Activated CD4-positive, CD25-positive, alpha-beta regulatory T cell (primary cell): ENCODE measurements at regions not wholly inside any gene's neighbourhood (a gene's known extent, or its start where the extent isn't known, plus 50 kb on each side); places are given as distances from the start of the nearest gene placed in this dataset.
"Not testable (repeated sequence)": the region's sequence is repeated elsewhere in the genome, so short reads cannot be mapped to it uniquely, and the experiment has no call there.

ENCODE experiments used
- DNase-seq, 4 experiments: peaks; one replicate each; lab custom pipeline; 2025; lab: John Stamatoyannopoulos, UW

DNA sequence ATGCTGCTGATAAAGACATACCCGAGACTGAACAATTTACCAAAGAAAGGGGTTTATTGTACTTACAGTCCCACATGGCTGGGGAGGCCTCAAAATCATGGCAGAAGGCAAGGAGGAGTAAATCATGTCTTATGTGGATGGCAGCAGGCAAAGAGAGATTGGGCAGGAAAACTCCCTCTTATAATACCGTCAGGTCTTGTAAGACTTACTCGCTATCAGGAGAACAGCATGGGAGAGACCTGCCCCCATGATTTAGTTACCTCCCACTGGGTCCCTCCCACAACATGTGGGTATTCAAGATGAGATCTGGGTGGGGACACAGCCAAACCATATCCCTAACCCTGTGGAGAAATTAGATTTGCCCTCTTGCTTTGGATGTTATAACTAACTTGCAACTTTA is 1068.0 kb upstream of the ZEB2 start:
- DNase-seq = no peak

DNA sequence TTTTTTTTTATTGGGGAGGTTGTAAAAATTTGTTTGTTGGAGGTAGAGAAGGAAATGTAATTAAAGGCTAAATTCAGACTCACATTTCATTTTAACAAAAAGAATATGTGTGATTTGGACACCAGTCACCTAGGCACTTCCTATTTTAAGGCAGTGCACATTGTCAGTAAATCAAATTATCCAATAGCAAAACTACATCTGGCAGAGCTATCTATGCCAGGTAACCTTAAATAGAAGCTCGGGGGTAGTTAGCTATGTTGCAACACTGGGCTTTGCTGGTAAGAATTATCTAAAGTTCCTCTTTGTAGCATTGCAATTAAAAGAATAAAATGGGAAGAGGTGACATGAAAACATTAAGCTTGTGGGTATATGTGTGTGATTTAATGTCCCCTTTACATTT is 1064.4 kb upstream of the ZEB2 start:
- no peak for DNase-seq

DNA sequence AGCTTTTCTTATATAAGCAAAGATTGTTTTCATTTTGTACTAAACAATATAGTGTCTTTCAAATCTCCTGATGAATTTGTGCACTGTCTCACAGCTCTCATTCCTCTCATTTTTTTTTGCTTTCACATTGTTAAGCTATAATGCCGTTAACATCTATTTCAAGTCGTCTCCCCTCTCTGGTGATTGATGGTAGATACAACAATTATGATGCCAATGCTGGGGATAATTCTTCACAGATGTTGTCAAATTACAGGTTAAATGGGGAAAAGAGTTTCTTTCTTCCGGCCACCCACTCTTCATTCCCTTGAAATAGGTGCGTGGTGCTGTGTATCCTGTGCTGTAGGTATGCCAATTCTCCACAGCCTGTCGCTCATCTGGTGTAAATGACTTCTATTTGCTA is 1053.7 kb upstream of the ZEB2 start:
- DNase-seq = no peak

DNA sequence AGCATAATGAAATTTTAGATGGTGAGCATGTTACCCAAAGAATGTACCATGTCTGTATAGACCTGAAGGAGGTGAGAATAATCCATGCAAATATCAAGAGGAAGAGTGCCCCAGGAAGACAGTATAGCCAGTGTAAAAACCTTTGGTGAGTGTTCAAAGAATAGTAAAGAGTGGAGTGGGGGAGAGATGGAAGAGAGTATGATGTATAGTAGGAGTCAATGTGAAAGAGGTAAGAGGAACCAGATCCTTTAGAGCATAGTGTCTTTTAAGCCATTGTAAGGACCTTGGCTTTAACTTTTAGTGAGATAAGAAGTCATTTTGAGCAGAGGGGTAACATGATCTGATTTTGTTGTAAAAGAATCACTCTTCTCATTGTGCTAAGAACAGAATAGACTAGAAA is 1052.3 kb upstream of the ZEB2 start:
- DNase-seq = no peak

DNA sequence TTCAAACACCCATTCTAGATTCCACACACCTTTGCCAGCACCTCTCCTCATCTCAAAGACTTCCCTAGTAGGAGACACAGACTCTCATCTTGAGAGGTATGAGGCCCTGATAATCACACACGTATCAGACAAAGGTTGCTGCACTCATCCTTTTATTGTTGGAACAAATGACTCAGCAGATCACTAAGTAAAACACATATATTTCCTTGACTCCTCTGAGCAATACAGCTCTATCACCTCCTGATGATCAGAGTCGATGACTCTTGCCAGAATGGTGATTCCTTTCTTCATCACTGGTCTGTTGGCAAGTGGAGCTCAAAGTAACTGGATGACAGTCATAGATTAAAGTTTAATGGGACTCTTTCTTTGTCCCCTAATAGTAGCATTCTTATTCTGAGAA is 1049.2 kb upstream of the ZEB2 start:
- DNase-seq = no peak

DNA sequence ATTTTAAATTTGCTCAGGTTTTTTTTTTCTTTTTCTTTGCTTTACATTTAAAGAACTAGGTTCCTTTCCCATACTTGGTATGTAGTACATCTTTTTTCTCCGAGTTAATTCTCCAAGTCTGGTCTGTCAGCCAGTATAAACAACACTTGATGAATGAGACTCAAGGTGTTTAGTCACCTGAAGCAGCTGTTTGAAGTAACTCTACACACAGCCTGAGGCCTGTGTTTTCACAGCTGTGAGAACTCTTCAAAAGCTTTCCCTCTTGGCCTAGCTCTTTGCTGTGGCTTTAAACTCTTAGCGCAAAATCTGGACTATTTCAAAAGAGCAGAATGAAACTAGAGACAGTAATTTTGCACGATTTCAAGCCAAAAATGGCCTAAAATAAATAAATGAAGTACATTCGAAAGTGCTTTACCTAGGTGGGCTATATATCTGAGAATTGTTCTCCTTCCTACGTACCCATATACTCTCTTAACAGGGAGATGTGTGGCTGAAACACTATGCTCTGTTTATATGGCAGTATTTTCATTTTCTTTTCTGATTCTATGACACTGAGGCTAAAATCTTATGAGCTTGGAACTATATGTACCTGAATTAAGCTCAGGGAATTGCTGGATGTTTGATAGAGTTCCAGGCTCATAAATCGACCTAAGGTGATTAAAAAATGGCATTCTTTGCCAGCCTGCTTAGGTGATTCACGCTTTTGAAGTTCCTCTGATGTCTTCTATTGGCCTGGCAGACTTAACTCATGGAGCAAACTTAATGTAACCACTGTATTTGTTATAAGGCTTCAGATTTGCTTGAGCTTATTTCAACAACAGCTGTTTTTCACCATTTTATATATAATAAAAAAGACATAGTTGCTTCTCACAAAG is 1044.1 kb upstream of the ZEB2 start:
- no peak for DNase-seq

DNA sequence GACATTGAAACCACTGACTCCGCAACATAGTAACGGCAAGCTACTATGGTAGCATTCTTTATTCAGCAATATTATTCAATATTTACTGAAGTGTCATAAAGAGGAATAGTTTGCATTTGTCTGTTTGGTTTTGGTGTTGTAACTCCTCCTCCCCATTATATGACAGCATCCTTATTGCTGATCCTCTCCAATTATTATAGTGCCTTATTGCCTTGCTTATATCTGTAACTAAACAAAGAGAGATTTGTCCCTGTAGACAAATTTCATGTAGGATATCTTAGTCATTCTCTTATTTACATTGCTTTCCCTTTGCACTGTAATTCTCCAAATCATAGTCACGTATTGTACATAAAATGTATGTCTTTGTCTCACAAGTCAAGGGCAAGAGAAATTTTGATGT is 1041.2 kb upstream of the ZEB2 start:
- DNase-seq = no peak

DNA sequence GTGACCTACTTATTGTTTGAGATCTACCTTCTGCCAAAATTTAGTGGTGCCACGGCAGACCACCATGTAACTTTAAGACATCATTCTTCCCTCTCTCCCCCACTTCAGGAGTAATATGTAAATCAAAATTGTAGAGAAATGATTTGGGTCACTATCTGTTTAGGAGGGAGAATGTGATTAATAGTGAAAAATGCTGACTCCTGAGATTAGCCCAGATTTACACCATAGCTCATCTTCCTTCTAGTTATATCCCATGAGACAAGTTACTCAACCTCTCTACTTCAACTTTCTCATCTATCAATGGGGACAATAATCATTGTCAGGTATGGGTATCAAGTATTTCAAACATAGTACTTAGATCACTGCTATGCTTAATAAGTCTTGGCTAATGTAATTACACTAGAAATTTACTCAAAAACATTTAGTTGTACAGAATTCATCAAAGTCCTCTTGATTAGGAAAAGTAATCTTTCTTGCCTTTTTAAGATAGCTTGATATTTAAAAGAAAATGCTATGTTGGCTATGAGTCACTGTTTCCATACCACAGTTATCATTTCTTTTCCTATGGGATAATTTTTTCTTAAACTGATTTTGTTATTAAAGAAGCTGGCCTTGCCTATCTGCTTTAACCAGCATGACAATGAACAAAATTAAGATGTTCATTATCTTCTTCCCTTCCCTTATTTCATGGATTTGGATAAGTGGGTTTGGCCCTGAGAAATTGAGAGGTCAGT is 1038.9 kb upstream of the ZEB2 start:
- DNase-seq = no peak

DNA sequence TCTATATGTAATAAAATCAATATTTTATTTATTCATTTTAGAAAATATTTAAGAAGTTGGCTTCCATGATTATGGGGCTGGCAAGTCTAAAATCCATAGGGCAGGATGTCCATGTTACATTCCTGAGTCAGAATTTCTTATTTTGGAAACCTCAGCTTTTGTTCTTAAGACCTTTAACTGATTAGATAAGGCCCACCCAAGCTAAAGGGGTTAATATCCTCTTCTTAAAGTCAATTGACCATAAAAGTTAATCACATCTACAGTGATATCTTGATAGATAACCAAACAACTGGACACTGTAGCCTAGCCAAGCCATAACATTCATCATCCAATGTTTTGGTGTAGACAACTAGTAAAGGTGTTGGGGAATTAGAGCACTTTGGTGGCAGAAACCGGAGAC is 1035.4 kb upstream of the ZEB2 start:
- DNase-seq = no peak

DNA sequence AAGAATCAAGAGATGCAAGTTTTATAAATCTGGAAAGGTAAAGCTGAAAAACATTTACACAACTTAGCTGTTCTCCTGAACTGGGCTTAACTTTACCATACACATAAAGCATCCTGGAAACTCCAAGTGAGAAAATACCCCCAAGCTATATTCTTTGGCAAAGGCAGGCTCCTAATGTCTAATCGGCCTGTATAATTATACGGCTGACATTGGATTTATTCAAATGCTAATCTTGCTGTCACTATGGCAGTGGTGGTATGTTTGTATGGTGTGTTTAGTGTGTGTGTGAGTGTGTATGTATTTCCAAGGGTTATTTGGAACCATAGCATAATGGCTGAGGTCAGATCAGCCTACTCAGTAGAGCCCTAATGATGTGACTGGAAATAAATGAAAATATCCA is 1031.8 kb upstream of the ZEB2 start:
- no peak for DNase-seq

DNA sequence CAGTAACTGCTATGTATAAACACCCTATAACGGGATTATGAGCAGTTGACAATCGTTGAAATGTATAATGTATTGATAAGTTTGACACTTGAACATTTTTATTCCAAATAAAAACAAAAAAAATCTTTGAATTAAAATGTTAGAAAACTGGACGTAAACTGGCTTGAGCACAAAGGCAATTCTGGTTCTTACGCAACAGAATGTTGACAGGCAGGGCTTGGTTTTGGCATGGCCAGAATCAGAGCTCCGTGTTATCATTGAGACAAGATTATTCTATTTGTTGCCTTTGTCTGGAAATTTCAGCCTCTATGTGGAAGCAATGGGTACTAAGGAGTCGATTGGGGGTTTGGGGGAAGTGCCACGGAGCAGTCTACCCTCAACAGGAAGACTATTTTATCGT is 1028.6 kb upstream of the ZEB2 start:
- no peak for DNase-seq

DNA sequence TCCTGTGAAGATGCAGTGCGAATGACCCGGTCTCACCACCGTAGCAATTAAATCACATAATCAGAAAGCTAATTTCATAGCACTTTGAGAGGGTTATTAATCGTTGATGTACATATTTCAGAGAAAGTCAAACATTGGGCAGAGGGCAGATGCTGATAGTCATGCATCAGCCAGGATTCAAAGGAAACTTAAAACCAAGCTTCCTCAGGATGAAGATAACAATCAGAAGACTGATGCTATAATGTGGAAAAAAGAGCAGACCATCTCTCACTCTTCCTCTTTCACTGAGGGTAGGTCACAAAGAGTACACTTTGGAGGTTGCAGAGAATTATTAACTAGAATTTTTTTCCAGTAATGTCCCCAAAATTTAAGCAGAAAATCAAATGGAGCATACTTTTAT is 1027.7 kb upstream of the ZEB2 start:
- DNase-seq = no peak

DNA sequence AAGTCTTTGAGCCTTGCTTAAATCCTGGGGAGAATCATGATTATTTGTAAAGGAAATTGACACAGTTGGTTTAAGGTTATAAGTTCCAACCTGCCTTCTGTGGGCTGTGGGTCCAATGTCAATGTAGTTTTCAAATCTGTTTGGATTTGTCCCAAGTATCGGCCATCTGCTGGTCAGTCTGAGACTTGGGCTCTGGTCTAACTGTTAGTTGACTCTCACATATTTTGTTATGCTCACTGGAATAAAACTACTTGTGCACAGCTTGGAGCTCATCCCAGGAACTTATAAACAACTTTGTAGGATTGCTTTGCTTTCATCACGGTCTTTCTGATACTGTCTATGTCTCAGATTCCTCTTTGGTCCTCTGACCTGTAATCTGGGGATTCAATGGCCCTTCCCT is 1026.2 kb upstream of the ZEB2 start:
- no peak for DNase-seq

DNA sequence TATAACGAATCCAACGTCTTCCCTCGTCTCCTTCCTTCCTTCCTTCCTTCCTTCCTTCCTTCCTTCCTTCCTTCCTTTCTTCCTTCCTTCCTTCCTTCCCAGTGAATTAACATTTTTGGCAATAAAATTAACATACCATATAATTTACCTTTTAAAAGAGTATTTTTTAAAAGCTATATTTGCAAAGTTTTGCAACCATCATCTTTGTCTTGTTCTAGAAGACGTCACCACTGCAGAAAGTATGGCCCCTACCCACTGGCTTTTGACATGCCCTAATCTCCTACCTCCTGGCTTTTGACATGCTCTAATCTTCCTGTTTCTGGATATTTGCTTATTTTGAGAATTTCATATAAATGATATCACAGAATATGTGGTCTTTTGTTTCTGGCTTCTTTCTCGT is 1023.9 kb upstream of the ZEB2 start:
- DNase-seq = no peak

DNA sequence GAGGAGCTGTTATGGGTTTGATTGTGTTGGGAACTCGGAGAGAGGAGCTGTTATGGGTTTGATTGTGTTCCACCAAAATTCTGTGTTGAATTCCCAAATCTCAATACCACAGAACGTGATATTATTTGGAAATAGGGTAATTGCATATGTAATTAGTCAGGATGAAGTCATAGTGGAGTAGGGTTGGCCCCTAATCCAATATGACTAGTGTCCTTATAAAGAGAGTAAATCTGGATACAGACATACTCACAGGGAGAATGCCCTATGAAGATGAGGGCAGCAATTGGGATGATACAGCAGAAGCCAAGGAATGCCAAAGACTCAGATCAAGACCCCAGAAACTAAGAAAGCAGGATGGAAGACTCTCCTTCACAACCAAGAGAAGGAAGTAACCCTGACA is 1023.2 kb upstream of the ZEB2 start:
- DNase-seq = no peak

DNA sequence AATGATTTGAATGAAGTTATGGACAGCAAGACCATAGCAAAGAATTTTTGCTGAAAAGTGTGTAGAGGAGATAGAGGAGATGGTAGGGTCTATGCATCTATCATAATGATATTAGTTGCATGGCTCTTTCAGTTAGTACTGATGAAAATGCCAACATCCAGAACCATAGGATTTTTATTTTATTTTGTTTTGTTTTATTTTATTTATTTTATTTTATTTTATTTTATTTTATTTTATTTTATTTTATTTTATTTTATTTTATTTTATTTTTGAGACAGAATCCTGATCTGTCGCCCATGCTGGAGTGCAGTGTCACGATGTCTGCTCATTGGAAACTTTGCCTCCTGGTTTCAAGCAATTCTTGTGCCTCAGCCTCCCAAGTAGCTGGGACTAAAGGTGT is 1021.1 kb upstream of the ZEB2 start:
- DNase-seq = no peak

DNA sequence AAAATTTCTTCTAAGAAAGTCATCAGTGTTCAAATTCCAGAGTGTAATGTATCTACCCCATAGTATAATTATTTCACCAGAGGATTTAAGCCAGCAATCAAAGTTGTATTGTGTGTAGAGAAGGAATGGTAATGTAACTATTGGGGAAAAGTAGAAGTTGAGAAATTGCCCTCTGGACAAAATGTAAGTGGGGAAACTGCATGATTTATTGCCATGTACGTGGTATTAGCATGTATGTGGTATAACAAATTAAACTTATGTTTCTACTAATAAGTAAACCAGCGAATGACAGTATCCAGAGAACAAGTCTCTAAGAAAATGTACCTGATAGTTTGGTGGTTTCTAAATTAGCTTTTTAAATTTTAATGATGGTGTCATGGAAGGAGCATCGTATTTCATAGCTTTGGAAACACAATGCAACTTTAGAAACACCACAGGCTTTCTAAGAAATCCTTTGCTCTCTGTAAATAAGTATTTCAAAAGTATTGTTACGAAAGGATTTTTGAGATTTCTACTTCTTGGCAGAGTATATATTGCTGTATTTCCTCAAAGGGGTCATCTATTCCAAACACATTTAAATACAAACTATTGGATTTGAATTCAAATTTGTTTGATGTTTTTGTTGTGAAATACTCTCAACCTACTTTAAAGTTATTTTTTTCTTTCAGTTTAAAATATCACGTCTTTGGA is 1018.9 kb upstream of the ZEB2 start:
- no peak for DNase-seq

DNA sequence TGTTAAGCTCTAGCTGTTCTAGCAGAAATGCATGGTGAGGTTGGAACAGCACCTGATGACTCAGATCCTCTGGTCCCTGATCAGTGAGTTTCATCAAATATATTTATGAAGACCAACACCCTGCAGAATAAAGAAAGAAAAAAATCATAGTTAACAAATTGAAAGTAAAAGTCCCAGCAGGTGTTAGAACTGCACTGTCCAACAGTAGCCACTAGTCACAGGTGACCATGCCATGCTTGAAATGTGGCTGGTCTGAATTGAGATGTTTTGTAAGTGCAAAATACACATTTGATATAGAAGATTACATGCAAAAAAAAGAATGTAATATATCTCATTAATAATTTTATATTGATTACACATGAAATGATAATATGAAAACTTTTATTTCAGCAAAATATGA is 1010.7 kb upstream of the ZEB2 start:
- no peak for DNase-seq

DNA sequence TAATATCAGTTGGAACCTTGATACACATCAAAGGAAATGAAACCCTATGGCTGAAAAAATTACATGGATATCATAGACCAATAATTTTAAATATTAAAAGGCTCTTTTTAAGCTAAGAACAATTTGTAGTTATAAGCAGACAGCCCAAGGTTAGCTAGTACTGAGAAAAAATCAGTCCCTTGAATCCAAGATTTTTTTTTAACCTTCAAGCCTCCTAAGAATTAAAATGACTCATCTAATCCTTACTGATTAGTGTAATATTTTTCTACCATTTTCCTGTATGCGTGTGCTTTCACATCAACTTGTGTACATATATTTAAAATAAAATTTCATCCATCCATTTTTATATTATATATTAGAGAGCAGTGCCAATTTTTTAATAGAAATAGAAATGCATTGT is 1004.9 kb upstream of the ZEB2 start:
- no peak for DNase-seq

DNA sequence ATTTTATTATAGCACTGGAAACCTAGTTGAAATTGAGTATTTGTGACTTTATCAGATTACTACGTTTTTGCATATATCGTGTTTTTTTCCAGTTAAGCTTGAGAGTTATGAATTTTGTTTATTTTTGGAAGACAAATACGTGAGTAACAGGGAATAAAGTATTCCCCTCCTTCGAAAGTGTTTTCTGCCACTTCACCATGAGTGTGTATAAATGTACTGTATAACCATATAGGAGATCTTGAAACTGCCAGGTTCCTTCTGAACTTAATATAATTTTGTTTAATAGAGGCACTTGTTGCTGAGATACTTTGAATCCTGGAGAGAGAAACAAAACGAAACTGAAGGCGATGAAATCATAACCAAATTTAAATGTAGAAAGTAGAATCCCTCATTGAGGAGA is 1004.4 kb upstream of the ZEB2 start:
- no peak for DNase-seq

DNA sequence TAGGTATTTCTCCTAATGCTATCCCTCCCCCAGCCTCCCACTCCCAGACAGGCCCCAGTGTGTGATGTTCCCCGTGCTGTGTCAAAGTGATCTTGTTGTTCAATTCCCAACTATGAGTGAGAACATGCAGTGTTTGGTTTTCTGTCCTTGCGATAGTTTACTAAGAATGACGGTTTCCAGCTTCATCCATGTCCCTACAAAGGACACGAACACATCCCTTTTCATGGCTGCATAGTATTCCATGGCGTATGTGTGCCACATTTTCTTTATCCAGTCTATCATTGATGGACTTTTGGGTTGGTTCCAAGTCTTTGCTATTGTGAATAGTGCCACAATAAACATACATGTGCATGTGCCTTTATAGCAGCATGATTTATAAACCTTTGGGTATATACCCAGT is 999.3 kb upstream of the ZEB2 start:
- DNase-seq = not testable (repeated sequence)

DNA sequence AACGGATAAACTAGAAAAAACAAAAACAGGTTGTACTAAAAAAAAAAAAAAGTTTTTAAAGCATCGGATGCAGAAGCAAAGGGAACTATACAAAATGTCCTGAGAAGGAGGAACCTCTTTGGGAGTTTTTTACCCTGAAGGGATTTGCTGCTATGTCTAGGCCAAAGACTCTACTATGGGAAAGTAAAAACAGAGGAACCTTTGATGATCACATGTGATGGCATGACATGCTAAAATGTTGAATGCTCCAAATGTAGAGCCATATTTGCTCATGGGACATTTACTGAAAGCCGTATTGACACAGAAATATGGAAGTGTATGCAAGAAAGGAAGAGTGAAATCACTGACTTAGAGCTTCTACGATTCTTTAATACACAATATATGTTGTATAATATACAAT is 992.0 kb upstream of the ZEB2 start:
- DNase-seq = no peak

DNA sequence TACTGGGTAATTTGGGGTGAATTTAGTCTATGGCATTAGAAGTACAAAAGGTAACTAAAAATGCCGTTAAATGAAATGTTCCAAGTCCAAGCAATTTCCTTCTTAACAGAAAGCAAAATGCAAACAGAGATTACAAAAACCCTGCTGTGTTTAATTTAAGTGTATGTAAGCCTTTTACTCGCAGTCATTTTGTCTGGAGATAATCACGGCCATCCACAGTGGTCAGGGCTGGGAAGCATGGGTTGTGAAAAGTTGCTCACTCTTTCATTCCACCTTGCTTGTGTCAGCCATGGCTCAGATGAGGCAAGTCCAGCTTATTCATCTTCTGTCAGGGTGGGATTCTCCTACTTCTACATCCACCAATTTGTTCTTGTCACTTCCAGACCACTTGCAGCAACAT is 983.6 kb upstream of the ZEB2 start:
- no peak for DNase-seq
